ENCODE measurements at regions not wholly inside any gene's neighbourhood (a gene's known extent, or its start where the extent isn't known, plus 50 kb on each side); places are given as distances from the start of the nearest gene placed in this dataset.
"Not testable (repeated sequence)": the region's sequence is repeated elsewhere in the genome, so short reads cannot be mapped to it uniquely, and the experiment has no call there.

GRCh38 chr1:87398641-87399040, 70.0 kb downstream of the LMO4 start:
- in situ Hi-C loops (cut with HindIII; ENCODE audit: low pct_unique_long_range_greater_than_20kb, low sequenced_read_pairs): no loop called here
- no peak for TF ChIP-seq JUND (IDR thresholded peaks at IDR 0.05; ENCODE audit: low read depth)
- DNase-seq (ENCODE audit: low read depth in 1 of 2, low spot score in 1 of 2): no peak

DNA sequence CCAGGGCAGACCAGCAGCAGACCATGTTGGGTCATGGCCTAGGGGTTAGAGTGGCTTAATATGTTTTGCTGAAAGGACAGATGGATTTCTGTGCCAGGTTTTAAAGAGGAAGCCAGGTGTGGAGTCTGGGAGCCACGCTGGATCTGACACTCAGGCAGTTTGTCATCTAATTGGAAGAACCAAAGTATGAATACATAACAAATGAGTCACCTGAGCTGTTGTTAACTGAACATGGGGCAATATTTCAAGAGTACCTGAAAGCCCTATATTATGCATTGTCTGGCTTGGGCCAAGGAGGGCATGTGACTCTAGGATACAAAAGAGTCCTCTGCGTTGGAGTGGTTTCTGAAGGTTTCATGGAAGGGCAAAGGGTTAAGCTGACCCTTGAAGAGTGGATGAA, 70.6 kb downstream of the LMO4 start:
- DNase-seq (ENCODE audit: low read depth in 1 of 2, low spot score in 1 of 2): no peak
- in situ Hi-C loops (cut with HindIII; ENCODE audit: low pct_unique_long_range_greater_than_20kb, low sequenced_read_pairs): no loop called here
- no peak for TF ChIP-seq JUND (IDR thresholded peaks at IDR 0.05; ENCODE audit: low read depth)

GRCh38 chr1:87399701-87400100, 71.0 kb downstream of the LMO4 start:
- DNase-seq (ENCODE audit: low read depth in 1 of 2, low spot score in 1 of 2): no peak
- in situ Hi-C loops (cut with HindIII; ENCODE audit: low pct_unique_long_range_greater_than_20kb, low sequenced_read_pairs): no loop called here

DNA sequence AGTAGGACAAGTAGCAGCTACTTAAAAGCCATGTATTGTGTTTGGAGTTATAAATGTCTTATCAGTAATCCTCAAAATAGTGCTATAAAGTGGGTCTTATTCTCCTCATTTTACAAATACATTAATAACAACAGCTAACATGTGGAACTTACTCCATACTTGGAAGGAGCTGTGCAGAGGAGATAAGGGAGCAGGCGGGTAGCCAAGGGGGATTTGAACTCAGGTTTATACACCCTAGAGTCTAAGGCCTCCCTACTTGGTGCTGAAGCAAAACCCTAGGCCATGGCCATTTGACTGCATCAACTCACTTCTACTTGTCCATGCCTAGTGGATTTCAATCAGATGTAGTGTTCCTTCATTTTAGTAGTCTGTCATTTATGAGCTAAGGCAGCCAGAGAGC, 72.1 kb downstream of the LMO4 start:
- TF ChIP-seq JUND (IDR thresholded peaks at IDR 0.05; ENCODE audit: low read depth): no peak
- DNase-seq (ENCODE audit: low read depth in 1 of 2, low spot score in 1 of 2): no peak
- in situ Hi-C loops (cut with HindIII; ENCODE audit: low pct_unique_long_range_greater_than_20kb, low sequenced_read_pairs): no loop called here

More at GRCh38 chr1:87399701-87400100, 71.0 kb downstream of the LMO4 start:
- no peak for TF ChIP-seq JUND (IDR thresholded peaks at IDR 0.05; ENCODE audit: low read depth)

DNA sequence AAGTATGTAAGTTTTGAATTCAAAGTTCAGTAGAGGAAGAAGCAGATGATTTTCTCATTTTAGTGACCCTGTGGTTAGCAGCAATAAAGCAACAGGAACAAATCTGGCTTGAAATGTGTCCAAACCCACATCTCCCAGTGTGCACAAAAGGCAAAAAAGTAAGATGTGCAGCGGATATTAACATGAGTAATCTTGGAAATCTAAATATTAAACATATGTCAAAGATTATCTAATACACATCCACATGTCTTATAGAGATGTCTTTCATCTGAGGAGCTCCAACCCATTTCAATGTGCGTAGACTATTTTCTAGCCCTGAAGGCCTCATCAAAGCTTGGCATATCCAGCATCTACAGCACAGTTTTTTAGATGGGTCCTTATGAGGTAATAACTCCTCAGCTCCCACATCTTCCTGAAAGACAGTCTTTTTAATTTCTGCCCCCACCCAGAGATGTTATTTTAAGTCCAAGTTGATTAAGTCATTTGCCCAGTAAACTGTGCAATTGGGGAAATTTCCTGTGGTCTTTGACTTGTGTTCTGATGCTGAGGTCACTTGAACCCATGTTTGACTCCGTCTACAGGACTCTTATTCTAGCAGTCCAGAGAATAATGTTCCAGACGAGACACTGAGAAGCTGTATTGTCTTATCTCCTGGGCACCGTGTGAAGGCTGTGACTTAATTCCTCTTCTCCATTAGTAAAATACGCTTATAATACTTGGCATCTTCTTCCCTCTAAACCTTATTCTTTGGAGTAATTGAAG, 73.7 kb downstream of the LMO4 start:
- no peak for TF ChIP-seq JUND (IDR thresholded peaks at IDR 0.05; ENCODE audit: low read depth)
- DNase-seq (ENCODE audit: low read depth in 1 of 2, low spot score in 1 of 2): no peak
- in situ Hi-C loops (cut with HindIII; ENCODE audit: low pct_unique_long_range_greater_than_20kb, low sequenced_read_pairs): no loop called here

DNA sequence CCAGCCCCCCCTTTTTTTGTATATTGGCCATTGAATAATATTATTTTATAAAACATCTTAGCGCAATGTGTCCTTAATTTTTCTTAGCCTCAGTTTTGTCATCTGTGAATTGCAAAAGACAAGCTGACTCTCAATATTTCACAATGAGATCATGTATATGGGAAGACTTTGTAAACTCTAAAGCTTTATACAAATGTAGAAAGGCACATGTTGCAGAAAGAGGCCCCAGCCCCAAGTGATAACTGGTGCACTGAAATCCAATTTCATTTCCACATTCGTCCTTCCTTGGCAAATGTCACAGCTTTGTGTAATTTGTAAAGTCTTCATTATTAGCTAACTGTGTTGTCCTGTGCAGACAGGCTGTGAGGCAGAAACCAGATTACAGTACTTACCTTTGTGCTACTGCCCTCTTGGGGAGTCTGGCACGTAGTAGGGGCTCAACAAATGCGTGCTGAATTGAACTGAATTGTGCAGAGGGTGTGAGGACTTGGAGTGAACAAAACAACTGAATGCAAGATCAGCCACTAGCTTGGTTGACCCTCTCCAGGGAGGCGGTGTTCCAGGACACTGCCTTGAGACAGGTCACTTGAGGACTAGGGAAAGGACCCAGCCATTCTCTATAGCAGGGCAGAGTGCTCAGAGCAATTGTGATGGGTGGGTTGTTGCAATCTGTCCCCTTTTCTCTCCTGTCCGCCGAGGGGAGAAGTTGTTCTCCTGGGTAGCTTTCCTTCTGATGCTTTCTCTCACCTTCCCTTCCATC, 74.6 kb downstream of the LMO4 start:
- DNase-seq (ENCODE audit: low read depth in 1 of 2, low spot score in 1 of 2): no peak
- no peak for TF ChIP-seq JUND (IDR thresholded peaks at IDR 0.05; ENCODE audit: low read depth)
- in situ Hi-C loops (cut with HindIII; ENCODE audit: low pct_unique_long_range_greater_than_20kb, low sequenced_read_pairs): no loop called here

- no peak for DNase-seq (ENCODE audit: low read depth in 1 of 2, low spot score in 1 of 2)
- TF ChIP-seq JUND (IDR thresholded peaks at IDR 0.05; ENCODE audit: low read depth): no peak
- in situ Hi-C loops (cut with HindIII; ENCODE audit: low pct_unique_long_range_greater_than_20kb, low sequenced_read_pairs): no loop called here
These were observed 75.6 kb downstream of the LMO4 start for GRCh38 chr1:87404296-87404695.

DNA sequence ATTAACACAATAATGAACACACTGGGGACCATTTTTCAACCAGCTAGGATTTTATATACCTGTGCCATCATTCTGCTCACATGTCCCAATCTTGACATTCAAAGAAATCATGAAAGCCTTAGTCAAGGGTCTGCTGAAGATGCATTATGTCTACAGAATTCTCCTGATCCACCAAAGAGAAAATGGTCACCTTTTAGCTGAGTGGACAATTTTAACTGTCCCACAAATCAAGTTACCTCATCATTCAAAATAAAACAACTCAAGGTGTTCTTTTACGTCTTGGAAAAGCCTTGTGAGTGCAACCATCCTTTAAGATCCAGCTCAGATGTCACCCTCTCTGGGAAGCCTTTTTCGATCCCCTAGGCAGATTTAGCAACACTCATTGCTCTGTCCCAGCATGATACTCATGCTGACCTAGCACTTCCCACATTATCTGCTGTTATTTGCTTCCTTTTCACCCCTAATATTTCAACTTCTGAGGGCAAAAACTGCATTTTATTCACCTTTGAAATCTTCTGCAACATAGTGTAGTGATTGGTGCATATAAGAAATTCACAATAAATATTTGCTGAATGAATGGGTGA, 80.1 kb downstream of the LMO4 start:
- TF ChIP-seq JUND (IDR thresholded peaks at IDR 0.05; ENCODE audit: low read depth): no peak
- DNase-seq (ENCODE audit: low read depth in 1 of 2, low spot score in 1 of 2): no peak
- in situ Hi-C loops (cut with HindIII; ENCODE audit: low pct_unique_long_range_greater_than_20kb, low sequenced_read_pairs): no loop called here

- TF ChIP-seq JUND (IDR thresholded peaks at IDR 0.05; ENCODE audit: low read depth): no peak
- in situ Hi-C loops (cut with HindIII; ENCODE audit: low pct_unique_long_range_greater_than_20kb, low sequenced_read_pairs): no loop called here
- DNase-seq (ENCODE audit: low read depth in 1 of 2, low spot score in 1 of 2): peak in 1 of 2 experiments; percentile 63
These were observed 82.2 kb downstream of the LMO4 start for GRCh38 chr1:87410776-87411480.

DNA sequence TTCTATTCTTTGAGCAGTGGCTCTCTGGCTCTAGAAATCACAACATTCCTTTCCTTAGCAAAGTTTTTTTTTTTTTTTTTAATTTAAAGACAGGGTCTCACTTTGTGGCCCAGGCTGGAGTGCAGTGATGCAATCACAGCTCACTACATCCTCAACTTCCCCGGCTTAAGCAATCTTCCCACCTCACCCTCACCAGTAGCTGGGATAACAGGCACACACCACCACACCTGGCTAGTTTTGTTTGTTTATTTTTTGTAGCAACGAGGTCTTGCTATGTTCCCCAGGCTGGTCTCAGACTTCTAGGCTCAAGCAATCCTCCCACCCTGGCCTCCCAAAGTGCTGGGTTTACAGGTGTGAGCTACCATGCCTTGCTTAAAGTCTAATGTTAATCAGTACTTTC, 85.2 kb downstream of the LMO4 start:
- in situ Hi-C loops (cut with HindIII; ENCODE audit: low pct_unique_long_range_greater_than_20kb, low sequenced_read_pairs); DNase-seq (ENCODE audit: low read depth in 1 of 2, low spot score in 1 of 2): not testable (repeated sequence)

DNA sequence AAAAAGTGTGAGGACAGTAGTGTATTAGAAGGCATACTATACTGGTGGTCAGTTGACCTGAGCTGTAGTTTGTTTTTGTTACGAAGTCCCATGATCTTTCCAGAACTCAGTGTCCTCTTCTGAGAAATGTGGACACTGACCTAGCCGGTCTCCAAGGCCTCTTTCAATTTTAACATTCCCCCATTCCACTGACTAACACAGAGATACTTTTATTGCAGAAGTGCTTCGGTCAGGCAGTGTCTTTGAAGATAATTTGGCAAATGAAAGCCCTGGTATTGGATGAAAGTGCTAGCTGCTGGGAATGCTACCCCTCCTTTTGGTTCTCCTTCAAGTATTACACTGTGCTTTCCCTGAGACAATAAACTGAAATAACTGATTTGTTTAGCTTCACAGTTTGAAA, 89.4 kb downstream of the LMO4 start:
- DNase-seq (ENCODE audit: low read depth in 1 of 2, low spot score in 1 of 2): no peak
- TF ChIP-seq JUND (IDR thresholded peaks at IDR 0.05; ENCODE audit: low read depth): no peak
- in situ Hi-C loops (cut with HindIII; ENCODE audit: low pct_unique_long_range_greater_than_20kb, low sequenced_read_pairs): no loop called here

GRCh38 chr1:87421809-87422208, 93.1 kb downstream of the LMO4 start:
- DNase-seq (ENCODE audit: low read depth in 1 of 2, low spot score in 1 of 2): no peak
- in situ Hi-C loops (cut with HindIII; ENCODE audit: low pct_unique_long_range_greater_than_20kb, low sequenced_read_pairs): no loop called here
- TF ChIP-seq JUND (IDR thresholded peaks at IDR 0.05; ENCODE audit: low read depth): no peak

GRCh38 chr1:87424541-87424940, 95.9 kb downstream of the LMO4 start:
- in situ Hi-C loops (cut with HindIII; ENCODE audit: low pct_unique_long_range_greater_than_20kb, low sequenced_read_pairs): no loop called here
- no peak for TF ChIP-seq JUND (IDR thresholded peaks at IDR 0.05; ENCODE audit: low read depth)
- DNase-seq (ENCODE audit: low read depth in 1 of 2, low spot score in 1 of 2): no peak

Data from T47D (cell line).